D721Med (cell line): ENCODE measurements at regions not wholly inside any gene's neighbourhood (a gene's known extent, or its start where the extent isn't known, plus 50 kb on each side); places are given as distances from the start of the nearest gene placed in this dataset.

ENCODE experiments used
- DNase-seq: peaks from one replicate; pipeline ENCODE4 v3.0.0; 2011; ENCODE audit warnings: low spot score; ENCODE audit not compliant: insufficient read length
- FAIRE-seq: peaks from 2 replicates; lab custom pipeline; 2011; peaks lifted over from hg19 to GRCh38; lab: Jason Lieb, UNC
- CTCF ChIP-seq: IDR thresholded peaks from 2 replicates; pipeline ENCODE4 v1.5.1; 2012; ENCODE audit warnings: mild to moderate bottlenecking, control low read depth; ENCODE audit not compliant: insufficient read depth; ENCODE audit errors: missing control alignments

- FAIRE-seq (no peak), DNase-seq (no peak)
- no peak for TF ChIP-seq CTCF
Measured at GRCh38 chr2:88258208-88258607, 88.1 kb downstream of the THNSL2 start.

GRCh38 chr2:88254437-88255091 lies 84.4 kb downstream of the THNSL2 start:
- no peak for FAIRE-seq

GRCh38 chr2:88253997-88254396 lies 83.9 kb downstream of the THNSL2 start:
- TF ChIP-seq CTCF = no peak
- FAIRE-seq = no peak
- DNase-seq = no peak

More at GRCh38 chr2:88254437-88255091, 84.4 kb downstream of the THNSL2 start:
- no peak for DNase-seq
- TF ChIP-seq CTCF = no peak

- FAIRE-seq = no peak
- no peak for TF ChIP-seq CTCF
- DNase-seq = no peak
Measured at GRCh38 chr2:88253375-88253774, 83.2 kb downstream of the THNSL2 start.

- FAIRE-seq (no peak), DNase-seq (no peak)
- no peak for TF ChIP-seq CTCF
Measured at GRCh38 chr2:88252646-88253045, 82.5 kb downstream of the THNSL2 start.

GRCh38 chr2:88252111-88252510 lies 82.0 kb downstream of the THNSL2 start:
- DNase-seq (no peak), FAIRE-seq (no peak)
- no peak for TF ChIP-seq CTCF

GRCh38 chr2:88250404-88250803 lies 80.3 kb downstream of the THNSL2 start:
- TF ChIP-seq CTCF = no peak
- FAIRE-seq (no peak), DNase-seq (no peak)
